Body of pancreas (tissue), 4 donors: ENCODE measurements at regions not wholly inside any gene's neighbourhood (a gene's known extent, or its start where the extent isn't known, plus 50 kb on each side); places are given as distances from the start of the nearest gene placed in this dataset.
"Not testable (repeated sequence)": the region's sequence is repeated elsewhere in the genome, so short reads cannot be mapped to it uniquely, and the experiment has no call there.

Experiments
- ATAC-seq: fragments of 150-250 bp; one replicate; pipeline ENCODE4 v1.9.1; 2016
- DNase-seq, 4 donors: peaks; one replicate each; pipeline ENCODE4 v3.0.0-alpha.2; 2019
- H3K27ac ChIP-seq, 4 donors: fragments of 200-600 bp; sonication (generic); 1 replicate in 3 of 4; 2 replicates in 1 of 4; pipeline versions ENCODE4 v1.5.1 to v1.6.1; 2016 to 2019; ENCODE audit warnings: mild to moderate bottlenecking in 1 of 4, mixed read lengths in 1 of 4, moderate library complexity in 1 of 4
- H3K27me3 ChIP-seq, 2 donors: fragments of 200-600 bp; sonication (generic); one replicate each; pipeline ENCODE4 v1.6.0; 2016; ENCODE audit warnings: mild to moderate bottlenecking in 1 of 2
- H3K36me3 ChIP-seq, 2 donors: fragments of 200-600 bp; sonication (generic); replicated peaks in 1 of 2; 2 replicates each; pipeline ENCODE4 v1.5.1; 2016; ENCODE audit warnings: low read depth in 2 of 2; ENCODE audit not compliant: insufficient read depth in 1 of 2
- H3K4me1 ChIP-seq: fragments of 200-600 bp; sonication (generic); one replicate; pipeline ENCODE4 v1.6.0; 2016
- H3K4me3 ChIP-seq, 2 donors: fragments of 200-600 bp; sonication (generic); 1 replicate in 1 of 2; 2 replicates in 1 of 2; pipeline ENCODE4 v1.5.1; 2016 to 2019
- H3K9me3 ChIP-seq, 3 donors: fragments of 200-600 bp; sonication (generic); 1 replicate in 2 of 3; 2 replicates in 1 of 3; pipeline ENCODE4 v1.5.1; 2016
- POLR2A ChIP-seq, 3 donors: fragments of 450-650 bp; IDR thresholded peaks; one replicate each; pipeline ENCODE4 v1.6.1; 2016; ENCODE audit warnings: antibody characterized with exemption in 3 of 3, mild to moderate bottlenecking in 2 of 3
- WGBS, 2 donors: methylation state at CpG; one replicate each; pipeline ENCODE4 v1.1.5; 2017; 5-methylcytosine and 5-hydroxymethylcytosine counted together
- intact Hi-C: fragments of 100-400 bp; cut with DNase I; formaldehyde crosslinking; loops from one replicate; pipeline ENCODE4 v1.15.1; 2023
- TF ChIP-seq, protein P1 (sequence below), 7 experiments: fragments of 450-650 bp in 4 of 7; fragments of 200-600 bp in 3 of 7; sonication (generic) in 3 of 7; IDR thresholded peaks; one replicate each; pipeline ENCODE4 v1.5.1; 2016 to 2019; ENCODE audit warnings: antibody characterized with exemption in 7 of 7

DNA sequence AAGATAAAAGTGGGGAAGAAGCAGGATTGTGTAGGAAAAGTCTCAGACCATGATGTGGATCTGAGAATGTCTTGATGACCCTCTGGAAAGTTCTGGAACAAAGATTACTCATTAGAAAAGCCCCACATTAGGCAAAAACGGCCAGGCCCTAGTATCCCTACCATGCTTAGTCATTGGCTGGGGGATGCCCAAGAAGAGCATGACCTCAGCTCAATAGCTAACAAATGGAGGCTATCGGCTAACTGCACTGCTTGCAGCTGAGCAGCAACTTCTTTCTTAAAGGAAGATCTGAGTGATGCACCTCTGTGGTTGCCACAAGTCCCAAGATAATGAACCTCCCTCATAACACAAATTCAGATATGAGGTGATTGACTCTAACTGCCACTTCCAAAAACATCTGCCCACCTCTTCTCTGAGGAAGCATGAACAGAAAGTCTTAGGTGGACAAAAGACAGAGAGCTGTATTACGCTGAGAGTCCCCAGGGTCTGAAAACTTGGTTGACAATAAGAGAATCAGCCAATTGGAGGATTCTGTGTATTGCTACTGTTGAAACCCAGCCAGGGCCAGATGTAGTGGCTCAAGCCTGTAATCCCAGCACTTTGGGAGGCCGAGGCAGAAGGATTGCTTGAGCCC, 64.6 kb upstream of the AK4 start:
- H3K4me3 ChIP-seq = no peak overlapping the region
- H3K9me3 ChIP-seq = no peaks in the 10 kb centered on the region
- H3K36me3 ChIP-seq = no peaks in the 10 kb centered on the region
- H3K27me3 ChIP-seq = no peaks in the 10 kb centered on the region
- intact Hi-C loops = no loop called here
- DNase-seq (no peak), ATAC-seq (no peak)
- TF ChIP-seq, protein P1, sequence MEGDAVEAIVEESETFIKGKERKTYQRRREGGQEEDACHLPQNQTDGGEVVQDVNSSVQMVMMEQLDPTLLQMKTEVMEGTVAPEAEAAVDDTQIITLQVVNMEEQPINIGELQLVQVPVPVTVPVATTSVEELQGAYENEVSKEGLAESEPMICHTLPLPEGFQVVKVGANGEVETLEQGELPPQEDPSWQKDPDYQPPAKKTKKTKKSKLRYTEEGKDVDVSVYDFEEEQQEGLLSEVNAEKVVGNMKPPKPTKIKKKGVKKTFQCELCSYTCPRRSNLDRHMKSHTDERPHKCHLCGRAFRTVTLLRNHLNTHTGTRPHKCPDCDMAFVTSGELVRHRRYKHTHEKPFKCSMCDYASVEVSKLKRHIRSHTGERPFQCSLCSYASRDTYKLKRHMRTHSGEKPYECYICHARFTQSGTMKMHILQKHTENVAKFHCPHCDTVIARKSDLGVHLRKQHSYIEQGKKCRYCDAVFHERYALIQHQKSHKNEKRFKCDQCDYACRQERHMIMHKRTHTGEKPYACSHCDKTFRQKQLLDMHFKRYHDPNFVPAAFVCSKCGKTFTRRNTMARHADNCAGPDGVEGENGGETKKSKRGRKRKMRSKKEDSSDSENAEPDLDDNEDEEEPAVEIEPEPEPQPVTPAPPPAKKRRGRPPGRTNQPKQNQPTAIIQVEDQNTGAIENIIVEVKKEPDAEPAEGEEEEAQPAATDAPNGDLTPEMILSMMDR (IDR thresholded peaks at IDR 0.05) = no peak
- TF ChIP-seq POLR2A (IDR thresholded peaks at IDR 0.05) = no peak
- H3K4me1 ChIP-seq = no peaks in the 10 kb centered on the region
- whole genome bisulfite sequencing, 2 donors = 62 to 73% methylated on average over 4 of the region's 4 CpGs
- H3K27ac ChIP-seq = no peak overlapping the region

DNA sequence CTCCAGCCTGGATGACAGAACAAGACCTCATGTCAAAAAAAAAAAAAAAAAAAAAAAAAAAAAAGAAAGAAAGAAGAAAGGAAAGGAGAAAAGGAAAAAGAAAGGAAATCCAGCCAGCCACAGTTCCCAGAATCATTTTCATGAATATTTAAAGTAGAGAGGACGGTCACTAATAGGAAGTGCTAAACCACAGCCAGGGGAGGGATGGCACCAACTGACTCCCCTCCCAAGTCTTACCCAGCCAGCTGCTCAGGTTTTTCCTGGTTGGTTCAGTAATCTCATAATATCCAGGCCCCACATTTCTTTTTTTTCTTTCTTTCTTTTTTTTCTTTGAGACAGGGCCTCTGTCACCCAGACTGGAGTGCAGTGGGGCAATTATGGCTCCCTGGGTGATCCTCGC, 63.9 kb upstream of the AK4 start:
- WGBS, 2 donors = 91 to 98% methylated on average over 2 of the region's 2 CpGs
- intact Hi-C loops = no loop called here
- ATAC-seq = no peak
- no peak for DNase-seq
- Histone ChIP-seq H3K27me3 (no peaks in the 10 kb centered on the region), H3K4me1 (no peaks in the 10 kb centered on the region), H3K9me3 (no peaks in the 10 kb centered on the region), H3K4me3 (no peak overlapping the region), H3K36me3 (no peaks in the 10 kb centered on the region), H3K27ac (no peak overlapping the region)
- TF ChIP-seq, protein P1 (IDR thresholded peaks at IDR 0.05) = no peak
- TF ChIP-seq POLR2A (IDR thresholded peaks at IDR 0.05) = no peak

DNA sequence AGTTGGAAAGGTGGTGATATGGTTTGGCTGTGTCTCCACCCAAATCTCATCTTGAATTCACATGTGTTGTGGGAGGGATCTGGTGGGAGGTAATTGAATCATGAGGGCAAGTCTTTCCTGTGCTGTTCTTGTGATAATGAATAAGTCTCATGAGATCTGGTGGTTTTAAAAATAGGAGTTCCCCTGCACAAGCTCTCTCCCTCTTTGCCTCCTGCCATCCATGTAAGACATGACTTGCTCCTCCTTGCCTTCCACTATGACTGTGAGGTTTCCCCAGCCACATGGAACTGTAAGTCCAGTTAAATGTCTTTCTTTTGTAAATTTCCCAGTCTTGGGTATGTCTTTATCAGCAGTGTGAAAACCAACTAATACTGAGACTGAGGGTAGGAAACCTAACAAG, 60.5 kb upstream of the AK4 start:
- H3K27ac ChIP-seq, H3K36me3 ChIP-seq, H3K9me3 ChIP-seq, H3K4me1 ChIP-seq, ATAC-seq, intact Hi-C loops, H3K4me3 ChIP-seq, H3K27me3 ChIP-seq, DNase-seq: not testable (repeated sequence)

DNA sequence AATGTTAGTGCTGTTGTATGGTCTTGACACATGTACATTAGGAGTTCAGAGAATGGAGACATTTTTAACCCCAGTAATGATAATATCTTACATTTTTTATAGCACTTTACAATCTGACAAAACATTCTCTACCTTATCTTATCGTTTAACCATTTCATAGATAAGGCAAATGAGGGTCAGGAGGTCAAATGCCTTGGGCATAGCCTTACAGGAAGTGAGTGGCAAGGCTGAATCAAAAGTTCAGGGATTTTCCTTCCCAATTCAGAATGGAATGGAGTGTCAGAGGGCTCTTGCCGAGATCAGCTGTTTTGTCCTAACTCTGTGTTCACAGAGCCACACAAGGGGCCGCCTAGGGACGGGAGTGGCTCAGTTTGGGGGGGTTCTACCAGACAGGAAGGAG, 57.6 kb upstream of the AK4 start:
- Histone ChIP-seq H3K27ac (no peak overlapping the region), H3K9me3 (no peaks in the 10 kb centered on the region), H3K4me1 (no peaks in the 10 kb centered on the region), H3K27me3 (no peaks in the 10 kb centered on the region), H3K4me3 (no peak overlapping the region), H3K36me3 (no peaks in the 10 kb centered on the region)
- no peak for ATAC-seq
- WGBS, 2 donors = 36 to 38% methylated on average over 4 of the region's 4 CpGs
- intact Hi-C loops = no loop called here
- no peak for TF ChIP-seq POLR2A (IDR thresholded peaks at IDR 0.05)
- TF ChIP-seq, protein P1 (IDR thresholded peaks at IDR 0.05) = no peak
- no peak for DNase-seq

DNA sequence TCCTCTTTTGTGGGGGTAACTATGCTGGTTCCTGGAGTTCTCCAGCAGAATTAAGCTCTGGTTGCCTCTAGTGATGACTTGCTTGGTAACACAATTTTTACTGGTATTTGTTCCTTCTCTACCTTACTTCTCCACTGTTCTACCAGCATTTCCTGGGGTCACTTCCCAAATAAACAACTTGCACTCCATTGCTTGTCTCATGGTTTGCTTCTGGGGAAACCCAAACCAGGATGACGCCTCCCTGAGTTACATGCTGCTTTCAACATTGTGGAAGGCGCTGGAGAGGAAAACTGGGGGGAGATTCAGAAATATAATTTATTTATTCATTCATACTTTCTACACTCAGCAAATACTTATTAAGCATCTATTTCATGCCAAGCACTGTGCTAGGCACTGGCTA, 55.3 kb upstream of the AK4 start:
- 84 to 91% methylated on average over 2 of the region's 2 CpGs for WGBS, 2 donors
- no peak for ATAC-seq

More for the DNA sequence above, 55.3 kb upstream of the AK4 start:
- H3K36me3 ChIP-seq = no peaks in the 10 kb centered on the region
- H3K9me3 ChIP-seq = no peaks in the 10 kb centered on the region
- H3K4me1 ChIP-seq = no peaks in the 10 kb centered on the region
- TF ChIP-seq, protein P1 (IDR thresholded peaks at IDR 0.05) = no peak
- TF ChIP-seq POLR2A (IDR thresholded peaks at IDR 0.05) = no peak
- no peak overlapping the region for H3K4me3 ChIP-seq
- intact Hi-C loops = no loop called here
- H3K27me3 ChIP-seq = no peaks in the 10 kb centered on the region
- no peak overlapping the region for H3K27ac ChIP-seq
- no peak for DNase-seq
